Thoracic aorta (tissue), 2 donors: ENCODE measurements at regions not wholly inside any gene's neighbourhood (a gene's known extent, or its start where the extent isn't known, plus 50 kb on each side); places are given as distances from the start of the nearest gene placed in this dataset.

Experiments used
- ATAC-seq: fragments of 150-250 bp; one replicate; pipeline ENCODE4 v1.8.0; 2017; ENCODE audit warnings: low read depth; ENCODE audit not compliant: insufficient number of reproducible peaks, low FRiP score
- DNase-seq: peaks from one replicate; pipeline ENCODE4 v3.0.0-alpha.2; 2020; ENCODE audit warnings: low spot score
- H3K27ac ChIP-seq, 2 donors: fragments of 200-600 bp; sonication (generic); 1 replicate in 1 of 2; 2 replicates in 1 of 2; pipeline ENCODE4 v1.5.1; 2016; ENCODE audit warnings: mild to moderate bottlenecking in 2 of 2, moderate library complexity in 2 of 2
- H3K27me3 ChIP-seq: fragments of 200-600 bp; sonication (generic); replicated peaks from 2 replicates; pipeline ENCODE4 v1.6.0; 2016; ENCODE audit warnings: mild to moderate bottlenecking; ENCODE audit not compliant: insufficient read depth
- H3K36me3 ChIP-seq: fragments of 200-600 bp; sonication (generic); one replicate; pipeline ENCODE4 v1.5.1; 2016
- H3K4me1 ChIP-seq, 2 donors: fragments of 200-600 bp; sonication (generic); 1 replicate in 1 of 2; 2 replicates in 1 of 2; pipeline versions ENCODE4 v1.5.1 to v1.6.0; 2016; ENCODE audit warnings: low read depth in 2 of 2, mild to moderate bottlenecking in 1 of 2; ENCODE audit not compliant: control insufficient read depth in 1 of 2
- H3K4me3 ChIP-seq: fragments of 200-600 bp; sonication (generic); 2 replicates; pipeline ENCODE4 v1.5.1; 2016; ENCODE audit warnings: mild to moderate bottlenecking
- H3K9me3 ChIP-seq: fragments of 200-600 bp; sonication (generic); 2 replicates; pipeline ENCODE4 v1.5.1; 2016
- TF ChIP-seq, protein P1 (sequence below): fragments of 200-600 bp; sonication (generic); IDR thresholded peaks from one replicate; pipeline ENCODE4 v1.5.1; 2019; ENCODE audit warnings: antibody characterized with exemption

DNA sequence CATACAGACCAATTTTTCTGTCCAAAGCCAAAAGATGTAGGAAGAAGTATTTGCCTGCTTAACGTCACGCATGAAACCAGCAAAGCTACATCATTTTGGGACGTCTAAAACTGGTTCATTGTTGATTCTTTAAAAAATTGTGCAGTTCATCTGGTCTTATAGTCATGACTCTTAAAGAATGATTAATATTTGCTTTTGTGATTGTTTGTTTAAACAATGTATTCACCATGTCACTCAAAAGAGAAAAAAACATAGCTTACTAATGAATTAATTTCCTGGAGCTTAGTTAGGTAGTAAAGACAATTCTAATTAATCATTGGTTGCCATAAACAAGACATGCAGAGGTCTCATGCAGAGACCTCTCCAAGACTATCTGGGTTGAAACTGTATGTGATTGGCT, 157.3 kb downstream of the RPS12 start:
- Histone ChIP-seq H3K9me3 (no peaks in the 10 kb centered on the region), H3K36me3 (no peaks in the 10 kb centered on the region), H3K27me3 (no peaks in the 10 kb centered on the region), H3K4me1 (no peaks in the 10 kb centered on the region), H3K27ac (no peak overlapping the region), H3K4me3 (no peak overlapping the region)
- ATAC-seq (no peak), DNase-seq (no peak)
- TF ChIP-seq, protein P1, sequence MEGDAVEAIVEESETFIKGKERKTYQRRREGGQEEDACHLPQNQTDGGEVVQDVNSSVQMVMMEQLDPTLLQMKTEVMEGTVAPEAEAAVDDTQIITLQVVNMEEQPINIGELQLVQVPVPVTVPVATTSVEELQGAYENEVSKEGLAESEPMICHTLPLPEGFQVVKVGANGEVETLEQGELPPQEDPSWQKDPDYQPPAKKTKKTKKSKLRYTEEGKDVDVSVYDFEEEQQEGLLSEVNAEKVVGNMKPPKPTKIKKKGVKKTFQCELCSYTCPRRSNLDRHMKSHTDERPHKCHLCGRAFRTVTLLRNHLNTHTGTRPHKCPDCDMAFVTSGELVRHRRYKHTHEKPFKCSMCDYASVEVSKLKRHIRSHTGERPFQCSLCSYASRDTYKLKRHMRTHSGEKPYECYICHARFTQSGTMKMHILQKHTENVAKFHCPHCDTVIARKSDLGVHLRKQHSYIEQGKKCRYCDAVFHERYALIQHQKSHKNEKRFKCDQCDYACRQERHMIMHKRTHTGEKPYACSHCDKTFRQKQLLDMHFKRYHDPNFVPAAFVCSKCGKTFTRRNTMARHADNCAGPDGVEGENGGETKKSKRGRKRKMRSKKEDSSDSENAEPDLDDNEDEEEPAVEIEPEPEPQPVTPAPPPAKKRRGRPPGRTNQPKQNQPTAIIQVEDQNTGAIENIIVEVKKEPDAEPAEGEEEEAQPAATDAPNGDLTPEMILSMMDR, result no peak

DNA sequence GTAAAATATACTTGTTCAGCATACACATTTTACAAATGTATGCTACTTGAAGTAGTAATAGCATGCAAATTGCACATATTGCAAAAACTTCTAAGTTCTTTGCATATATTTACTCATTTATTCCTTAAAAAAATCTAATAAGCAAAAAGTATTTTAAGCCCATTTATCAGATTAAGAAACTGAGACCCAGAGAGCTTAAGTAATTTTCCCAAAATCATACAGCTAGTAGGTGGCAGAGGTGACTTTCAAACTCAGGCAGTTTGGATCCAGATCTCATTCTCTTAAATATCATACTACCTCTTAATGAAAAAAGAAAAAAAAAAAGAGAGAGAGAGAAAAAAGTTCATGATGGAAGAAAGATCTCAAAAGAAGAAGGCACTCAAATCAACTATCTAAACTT, 157.9 kb downstream of the RPS12 start:
- DNase-seq, result no peak
- Histone ChIP-seq H3K27ac (no peak overlapping the region), H3K9me3 (no peaks in the 10 kb centered on the region), H3K36me3 (no peaks in the 10 kb centered on the region), H3K27me3 (no peaks in the 10 kb centered on the region), H3K4me1 (no peaks in the 10 kb centered on the region), H3K4me3 (no peak overlapping the region)
- TF ChIP-seq, protein P1, result no peak
- no peak for ATAC-seq

DNA sequence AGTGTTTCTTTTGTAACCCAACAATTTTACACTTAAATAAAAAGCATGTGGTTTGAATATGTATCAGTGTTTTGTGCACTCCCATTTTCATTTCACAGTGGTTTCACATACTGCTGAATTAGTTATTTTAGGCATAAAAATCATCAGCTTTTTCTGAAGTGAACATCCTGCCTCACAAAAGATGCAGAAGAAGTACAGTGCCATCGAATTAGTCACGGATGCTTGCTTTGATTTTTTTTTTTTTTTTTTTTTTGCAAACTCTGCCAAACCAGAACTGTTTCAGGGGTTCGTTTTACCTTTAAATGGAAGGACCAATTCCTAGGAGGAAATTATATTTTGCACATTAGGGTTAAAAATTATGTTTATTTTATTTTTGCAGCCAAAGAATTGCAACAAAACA, 158.6 kb downstream of the RPS12 start:
- TF ChIP-seq, protein P1, result no peak

DNA sequence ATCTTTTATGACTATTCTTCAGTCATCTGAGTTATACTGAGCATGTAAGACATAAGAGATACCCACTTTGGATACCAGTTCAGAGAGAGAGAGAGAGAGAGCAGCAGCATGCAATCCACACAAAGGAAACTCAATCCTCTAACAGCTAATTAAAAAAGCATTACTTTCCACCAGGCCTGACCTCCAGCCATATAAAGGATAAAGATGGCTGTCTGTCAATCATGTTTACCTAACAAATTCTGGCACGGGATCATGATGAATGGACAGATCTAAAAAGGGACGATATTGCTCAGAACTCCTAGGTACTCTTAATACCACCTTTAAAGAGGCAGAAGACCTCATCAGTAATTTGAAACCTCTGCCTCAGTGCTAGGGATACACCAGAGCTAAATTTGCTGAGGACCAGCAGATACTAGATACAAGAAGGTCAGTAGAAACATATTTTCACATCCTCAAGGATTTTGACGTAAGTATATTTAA, 159.2 kb downstream of the RPS12 start:
- H3K4me1 ChIP-seq, result no peaks in the 10 kb centered on the region
- H3K9me3 ChIP-seq, result no peaks in the 10 kb centered on the region
- TF ChIP-seq, protein P1, result no peak
- no peaks in the 10 kb centered on the region for H3K36me3 ChIP-seq
- H3K27me3 ChIP-seq, result no peaks in the 10 kb centered on the region
- no peak for DNase-seq
- no peak overlapping the region for H3K4me3 ChIP-seq
- no peak for ATAC-seq
- no peak overlapping the region for H3K27ac ChIP-seq

More for the DNA sequence above, 158.6 kb downstream of the RPS12 start:
- Histone ChIP-seq H3K36me3 (no peaks in the 10 kb centered on the region), H3K27me3 (no peaks in the 10 kb centered on the region), H3K9me3 (no peaks in the 10 kb centered on the region), H3K4me1 (no peaks in the 10 kb centered on the region), H3K27ac (no peak overlapping the region), H3K4me3 (no peak overlapping the region)
- ATAC-seq (no peak), DNase-seq (no peak)

DNA sequence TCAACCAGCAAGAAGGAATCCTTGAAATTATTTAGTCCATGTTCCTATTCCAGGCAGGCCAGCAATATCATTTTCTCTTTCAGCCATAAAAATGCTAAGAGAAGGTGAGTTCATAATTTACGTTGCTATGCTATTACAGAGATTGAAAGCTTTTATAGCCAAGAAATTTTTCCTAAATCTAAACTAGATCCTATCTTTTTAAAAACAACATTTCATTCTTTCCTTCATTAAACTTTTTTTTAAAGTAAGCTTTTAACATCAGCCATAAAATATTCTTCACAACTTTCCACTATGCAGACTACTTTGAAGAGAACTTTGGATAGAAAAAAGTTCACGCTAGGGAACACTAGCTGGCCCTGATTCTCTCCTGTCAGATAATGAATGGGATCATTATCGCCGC, 159.8 kb downstream of the RPS12 start:
- Histone ChIP-seq H3K27me3 (no peaks in the 10 kb centered on the region), H3K27ac (no peak overlapping the region), H3K9me3 (no peaks in the 10 kb centered on the region), H3K4me3 (no peak overlapping the region), H3K36me3 (no peaks in the 10 kb centered on the region), H3K4me1 (no peaks in the 10 kb centered on the region)
- no peak for ATAC-seq
- no peak for DNase-seq
- TF ChIP-seq, protein P1, result no peak
